Skeletal muscle tissue (tissue), 3 donors: ENCODE measurements at regions not wholly inside any gene's neighbourhood (a gene's known extent, or its start where the extent isn't known, plus 50 kb on each side); places are given as distances from the start of the nearest gene placed in this dataset.

Experiments
- H3K27ac ChIP-seq: one replicate; pipeline ENCODE4 v1.7.0; 2013; ENCODE audit warnings: mild to moderate bottlenecking, low read depth, low read length, inconsistent platforms
- H3K27me3 ChIP-seq, 3 donors: one replicate each; pipeline ENCODE4 v1.7.0; 2013; ENCODE audit warnings: low read length in 3 of 3; ENCODE audit not compliant: control insufficient read depth in 3 of 3, insufficient read depth in 3 of 3
- H3K36me3 ChIP-seq, 3 donors: one replicate each; pipeline ENCODE4 v1.7.0; 2013; ENCODE audit warnings: low read length in 3 of 3; ENCODE audit not compliant: control insufficient read depth in 3 of 3, insufficient read depth in 3 of 3
- H3K4me1 ChIP-seq, 3 donors: one replicate each; pipeline ENCODE4 v1.7.0; 2013; ENCODE audit warnings: low read length in 3 of 3, mild to moderate bottlenecking in 3 of 3; ENCODE audit not compliant: control insufficient read depth in 3 of 3, insufficient read depth in 3 of 3
- H3K4me3 ChIP-seq, 3 donors: one replicate each; pipeline ENCODE4 v1.7.0; 2013; ENCODE audit warnings: low read length in 3 of 3
- H3K9ac ChIP-seq, 3 donors: one replicate each; pipeline ENCODE4 v1.7.0; 2013; ENCODE audit warnings: low read length in 3 of 3, mild to moderate bottlenecking in 3 of 3, moderate library complexity in 2 of 3, low read depth in 1 of 3
- H3K9me3 ChIP-seq, 3 donors: one replicate each; pipeline ENCODE4 v1.7.0; 2013; ENCODE audit warnings: low read length in 3 of 3; ENCODE audit not compliant: control insufficient read depth in 3 of 3
- donor health status: Osteomylitis.

- Histone ChIP-seq H3K27me3 (no peaks in the 10 kb centered on the region), H3K9me3 (no peaks in the 10 kb centered on the region), H3K36me3 (no peaks in the 10 kb centered on the region), H3K27ac (no peak overlapping the region), H3K4me3 (no peak overlapping the region), H3K4me1 (peaks cover 4 to 11% (median 7%) of the 10 kb centered on the region in 3 donors), H3K9ac (no peak overlapping the region)
These were observed 127.5 kb upstream of the ANKRD1 start for GRCh38 chr10:91048380-91048779.

GRCh38 chr10:91049296-91049987 lies 128.6 kb upstream of the ANKRD1 start:
- Histone ChIP-seq H3K4me1 (peaks cover 4 to 11% (median 7%) of the 10 kb centered on the region in 3 donors), H3K9ac (no peak overlapping the region)

DNA sequence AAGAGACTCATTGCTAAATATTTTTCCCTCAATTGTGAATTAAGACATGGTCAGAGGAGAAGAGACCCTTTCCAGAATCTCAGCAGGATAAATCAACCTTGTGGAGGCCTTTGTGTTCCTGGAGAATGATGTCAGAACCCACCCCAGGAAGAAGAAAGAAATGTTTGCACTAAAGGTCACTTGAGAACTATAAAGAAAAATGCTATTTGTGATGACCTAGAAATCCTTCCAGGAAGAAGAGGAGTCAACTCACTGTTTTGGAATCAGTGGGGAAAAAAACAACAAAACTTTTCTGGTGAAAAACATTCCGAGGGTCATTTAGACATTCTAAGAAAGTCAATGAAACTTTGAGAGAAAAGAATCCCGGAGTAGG lies 129.1 kb upstream of the ANKRD1 start:
- Histone ChIP-seq H3K4me3 (no peak overlapping the region), H3K27me3 (no peaks in the 10 kb centered on the region), H3K9ac (no peak overlapping the region), H3K27ac (peak overlapping the region; percentile 21), H3K36me3 (no peaks in the 10 kb centered on the region), H3K4me1 (peaks cover 4 to 11% (median 7%) of the 10 kb centered on the region in 3 donors), H3K9me3 (no peaks in the 10 kb centered on the region)

More at GRCh38 chr10:91049296-91049987, 128.6 kb upstream of the ANKRD1 start:
- no peak overlapping the region for H3K4me3 ChIP-seq
- no peaks in the 10 kb centered on the region for H3K9me3 ChIP-seq
- no peak overlapping the region for H3K27ac ChIP-seq
- H3K36me3 ChIP-seq = no peaks in the 10 kb centered on the region
- H3K27me3 ChIP-seq = no peaks in the 10 kb centered on the region

GRCh38 chr10:91050371-91051034 lies 129.6 kb upstream of the ANKRD1 start:
- H3K9ac ChIP-seq = no peak overlapping the region
- peaks cover 4 to 11% (median 7%) of the 10 kb centered on the region in 3 donors for H3K4me1 ChIP-seq
- H3K36me3 ChIP-seq = no peaks in the 10 kb centered on the region
- no peaks in the 10 kb centered on the region for H3K9me3 ChIP-seq
- H3K27ac ChIP-seq = peak overlapping the region; percentile 25
- no peaks in the 10 kb centered on the region for H3K27me3 ChIP-seq
- H3K4me3 ChIP-seq = no peak overlapping the region

DNA sequence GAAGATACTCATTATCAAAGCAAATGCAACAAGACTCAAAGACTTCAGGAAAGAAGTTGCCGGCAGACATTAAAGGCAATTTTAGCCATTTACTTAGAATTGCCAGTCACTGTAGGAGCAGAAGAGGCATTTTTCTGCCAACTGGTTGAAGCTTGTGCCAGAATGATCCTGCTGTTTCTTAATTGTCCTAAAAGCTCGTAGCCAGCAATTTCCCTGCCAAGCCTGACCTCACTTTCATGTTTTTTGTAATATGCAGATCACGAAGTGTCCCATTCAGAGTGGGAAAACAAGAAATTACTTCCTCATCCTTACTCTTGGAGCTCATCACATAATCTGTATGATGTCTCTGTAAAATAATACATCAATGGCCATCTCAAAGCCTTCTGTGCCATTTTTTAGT lies 130.9 kb upstream of the ANKRD1 start:
- Histone ChIP-seq H3K4me1 (peaks cover 4 to 11% (median 7%) of the 10 kb centered on the region in 3 donors), H3K9ac (no peak overlapping the region), H3K4me3 (no peak overlapping the region), H3K27me3 (no peaks in the 10 kb centered on the region), H3K9me3 (no peaks in the 10 kb centered on the region), H3K27ac (no peak overlapping the region), H3K36me3 (no peaks in the 10 kb centered on the region)

- H3K9ac ChIP-seq = no peak overlapping the region
- H3K36me3 ChIP-seq = no peaks in the 10 kb centered on the region
These were observed 133.4 kb upstream of the ANKRD1 start for GRCh38 chr10:91054325-91054724.

GRCh38 chr10:91061187-91061586 lies 140.3 kb upstream of the ANKRD1 start:
- Histone ChIP-seq H3K36me3 (no peaks in the 10 kb centered on the region), H3K27ac (no peak overlapping the region), H3K9me3 (no peaks in the 10 kb centered on the region), H3K9ac (no peak overlapping the region), H3K4me3 (no peak overlapping the region), H3K4me1 (peaks cover 0 to 3% (median 0%) of the 10 kb centered on the region in 3 donors), H3K27me3 (no peaks in the 10 kb centered on the region)

More at GRCh38 chr10:91054325-91054724, 133.4 kb upstream of the ANKRD1 start:
- H3K9me3 ChIP-seq = no peaks in the 10 kb centered on the region
- no peaks in the 10 kb centered on the region for H3K27me3 ChIP-seq
- no peak overlapping the region for H3K4me3 ChIP-seq
- peaks cover 4 to 11% (median 7%) of the 10 kb centered on the region in 3 donors for H3K4me1 ChIP-seq
- H3K27ac ChIP-seq = no peak overlapping the region

DNA sequence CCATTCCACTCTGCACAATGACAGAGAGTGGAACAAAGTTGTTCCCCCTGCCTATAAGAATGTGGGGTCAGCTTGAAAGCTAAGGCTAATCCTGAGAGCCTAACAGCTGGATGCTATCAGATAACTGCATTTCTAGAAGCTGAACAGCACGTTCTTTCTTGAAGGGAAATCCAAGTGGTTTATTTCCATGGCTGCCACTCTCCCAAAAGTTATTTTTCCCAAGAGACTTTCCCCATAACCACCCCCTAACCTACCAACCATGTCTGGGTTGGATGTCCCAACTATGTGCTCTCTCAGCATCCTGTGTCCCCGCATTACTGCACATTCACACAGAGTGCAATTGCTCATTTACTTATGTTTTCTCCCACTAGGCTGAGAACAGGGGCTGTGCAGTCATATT lies 140.7 kb upstream of the ANKRD1 start:
- Histone ChIP-seq H3K4me1 (peaks cover 0 to 3% (median 0%) of the 10 kb centered on the region in 3 donors), H3K27ac (no peak overlapping the region), H3K36me3 (no peaks in the 10 kb centered on the region), H3K9me3 (no peaks in the 10 kb centered on the region), H3K27me3 (no peaks in the 10 kb centered on the region), H3K4me3 (no peak overlapping the region), H3K9ac (no peak overlapping the region)

DNA sequence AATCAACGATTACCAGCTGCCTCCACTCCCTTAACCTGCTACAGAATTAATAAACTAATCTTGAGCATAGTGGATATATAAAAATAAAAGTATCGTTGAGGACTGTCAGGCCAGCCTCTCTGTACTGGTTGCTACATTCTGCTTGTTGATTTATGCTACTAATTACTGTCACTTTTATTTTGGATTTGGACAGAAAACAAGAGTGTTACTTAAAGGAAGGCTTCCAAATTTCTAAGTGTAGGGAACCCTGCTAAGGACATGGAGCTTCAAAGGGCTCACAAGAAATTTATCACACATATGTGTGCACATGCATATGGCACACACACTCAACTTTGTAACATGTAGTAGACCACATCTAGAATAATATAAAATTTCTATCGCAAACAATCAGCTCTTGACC lies 141.2 kb upstream of the ANKRD1 start:
- Histone ChIP-seq H3K27ac (no peak overlapping the region), H3K9me3 (no peaks in the 10 kb centered on the region), H3K36me3 (no peaks in the 10 kb centered on the region), H3K27me3 (no peaks in the 10 kb centered on the region), H3K9ac (no peak overlapping the region), H3K4me1 (peaks cover 0 to 3% (median 0%) of the 10 kb centered on the region in 3 donors), H3K4me3 (no peak overlapping the region)

GRCh38 chr10:91071786-91072185 lies 148.7 kb upstream of the PCGF5 start:
- Histone ChIP-seq H3K36me3 (no peaks in the 10 kb centered on the region), H3K27ac (no peak overlapping the region), H3K9me3 (no peaks in the 10 kb centered on the region), H3K4me3 (no peak overlapping the region), H3K9ac (no peak overlapping the region), H3K4me1 (peaks cover 0 to 5% (median 0%) of the 10 kb centered on the region in 3 donors), H3K27me3 (no peaks in the 10 kb centered on the region)
